NCI-H146 treated with DMSO at 0.1 percent for 48 hours (cell line): ENCODE measurements at regions not wholly inside any gene's neighbourhood (a gene's known extent, or its start where the extent isn't known, plus 50 kb on each side); places are given as distances from the start of the nearest gene placed in this dataset.

Source experiments
- DNase-seq: peaks from one replicate; lab custom pipeline; 2025; ENCODE audit not compliant: unreplicated experiment; lab: John Stamatoyannopoulos, UW

DNA sequence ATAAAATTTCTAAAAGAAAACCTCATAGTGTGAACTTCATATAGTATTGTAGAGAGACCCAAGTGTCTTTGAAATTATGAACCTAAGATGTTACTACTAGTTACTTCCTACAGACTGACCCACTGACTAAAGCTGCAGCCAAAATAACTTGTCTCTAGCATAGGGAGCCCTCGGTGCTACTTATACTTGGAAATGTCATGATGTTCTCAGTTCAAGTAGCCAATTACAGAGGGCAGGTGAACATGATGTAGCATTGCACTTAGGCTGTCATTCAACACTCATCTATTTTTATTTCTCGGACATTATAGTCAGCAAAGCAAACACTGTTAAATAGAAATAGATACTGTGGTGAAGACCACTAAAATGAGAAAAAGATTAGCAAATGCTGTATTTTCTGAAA lies 165.6 kb downstream of the AREG start:
- DNase-seq = no peak

- no peak for DNase-seq
Observed at GRCh38 chr4:74612837-74613236, 167.9 kb downstream of the AREG start.

GRCh38 chr4:74613266-74613665 lies 168.3 kb downstream of the AREG start:
- DNase-seq = no peak

DNA sequence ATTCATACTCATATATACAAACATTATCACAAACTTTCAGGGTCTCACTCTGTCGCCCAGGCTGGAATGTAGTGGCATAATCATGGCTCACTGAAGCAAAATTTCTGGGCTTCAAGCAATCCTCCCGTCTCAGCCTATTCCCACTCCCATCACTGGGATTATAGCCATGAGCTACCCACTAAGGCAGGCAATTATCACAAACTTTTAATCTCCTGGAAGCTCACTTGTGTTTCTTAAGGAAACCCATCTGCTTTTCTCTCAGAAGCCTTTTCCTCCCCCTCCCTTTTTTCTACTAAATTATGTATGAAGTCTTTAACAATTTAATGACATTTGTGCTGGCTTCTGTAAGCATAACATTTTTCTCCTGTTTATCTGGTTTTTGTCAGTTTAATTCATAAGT lies 170.5 kb downstream of the AREG start:
- DNase-seq = no peak

GRCh38 chr4:74618166-74618565 lies 173.2 kb downstream of the AREG start:
- no peak for DNase-seq

GRCh38 chr4:74618659-74619058 lies 173.7 kb downstream of the AREG start:
- DNase-seq = no peak

GRCh38 chr4:74619931-74620702 lies 174.2 kb downstream of the BTC start:
- no peak for DNase-seq

DNA sequence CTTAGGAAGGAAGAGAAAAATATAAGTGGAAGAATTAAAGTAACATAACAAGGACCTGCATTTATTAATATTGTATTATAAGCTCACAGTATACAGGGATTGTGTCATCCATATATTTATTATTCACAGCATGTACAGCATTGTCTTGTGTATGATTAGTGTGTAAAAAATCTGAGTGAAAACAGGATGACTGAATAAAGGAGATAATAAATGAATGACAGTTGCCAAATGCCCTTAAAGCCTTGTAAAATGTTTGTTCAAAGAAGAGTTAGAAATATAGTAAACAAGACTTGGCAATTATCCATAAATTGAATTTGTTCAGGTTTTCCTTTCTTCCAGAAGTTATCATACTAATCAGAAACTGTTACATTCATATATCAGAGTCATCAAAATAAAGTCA lies 172.7 kb downstream of the BTC start:
- DNase-seq = no peak

DNA sequence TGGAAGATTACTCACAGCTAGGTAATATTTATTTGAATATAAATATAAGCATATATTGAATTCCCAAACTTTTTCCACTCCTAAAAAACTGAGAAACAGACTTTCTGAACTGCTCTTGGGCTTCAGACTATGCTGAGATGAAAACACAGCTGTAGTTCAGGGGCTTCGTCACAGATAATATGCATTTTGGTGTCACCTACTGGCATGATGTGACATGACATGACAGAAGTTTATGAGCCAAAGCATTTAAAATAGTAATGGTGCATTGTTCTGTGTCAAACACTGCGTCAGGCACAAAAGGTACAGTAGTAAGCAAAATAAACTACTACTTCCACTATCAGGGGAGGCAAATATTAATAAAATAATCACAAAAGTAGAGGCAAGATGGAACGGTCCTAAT lies 171.3 kb downstream of the BTC start:
- no peak for DNase-seq

DNA sequence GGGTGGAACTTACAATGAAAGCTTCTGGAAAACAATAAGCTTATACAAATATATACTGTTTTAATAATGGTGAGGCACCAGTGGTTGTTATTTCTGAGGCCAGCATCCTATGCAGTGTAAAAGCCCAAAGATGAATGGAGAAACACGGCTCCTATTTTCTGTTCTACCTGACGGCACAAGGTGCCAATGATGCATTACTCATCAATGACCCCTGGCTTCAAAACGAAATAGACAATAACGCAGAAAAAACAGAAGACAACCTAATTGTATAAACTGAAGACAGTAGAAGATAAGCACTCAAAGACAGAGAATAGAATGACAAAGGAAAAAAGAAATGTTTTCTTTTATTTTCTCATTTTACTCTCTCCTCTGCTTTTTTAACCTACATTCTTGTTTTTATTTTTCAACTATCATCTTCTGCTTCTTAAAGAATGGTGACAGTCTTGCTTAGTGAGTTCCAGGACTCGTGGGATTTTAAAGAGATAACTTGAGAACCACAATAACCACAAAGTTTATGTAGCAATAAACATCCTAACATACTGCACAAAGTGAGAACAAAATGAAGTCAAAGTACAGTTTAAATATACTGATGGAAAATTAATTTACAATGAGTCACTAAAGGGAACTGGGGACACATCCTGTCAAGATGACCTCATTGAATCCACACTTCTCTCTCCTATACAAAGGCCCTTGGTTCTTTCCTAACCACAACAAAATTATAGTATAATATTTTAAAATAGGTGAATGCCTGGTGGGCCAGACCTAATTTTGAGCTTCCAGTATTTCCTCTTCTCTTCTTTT lies 169.8 kb downstream of the BTC start:
- no peak for DNase-seq

GRCh38 chr4:74625981-74626380 lies 168.3 kb downstream of the BTC start:
- no peak for DNase-seq

DNA sequence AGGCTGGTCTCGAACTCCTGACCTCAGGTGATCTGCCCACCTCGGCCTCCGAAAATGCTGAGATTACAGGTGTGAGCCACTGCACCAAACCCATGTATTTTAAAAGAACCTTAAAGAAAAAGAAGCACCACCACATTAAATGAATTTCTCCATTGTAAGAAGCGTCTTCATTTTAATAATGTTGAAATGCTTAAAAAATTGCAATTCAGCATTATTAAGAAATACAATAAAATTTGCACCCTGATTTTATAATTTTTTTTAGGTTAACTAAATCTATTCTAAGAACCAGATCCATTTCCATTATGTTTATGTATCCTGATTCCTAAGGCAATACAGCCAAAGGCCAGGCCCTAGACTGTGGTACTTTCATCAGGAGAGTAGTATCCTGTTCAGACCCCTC lies 167.2 kb downstream of the BTC start:
- DNase-seq = no peak

DNA sequence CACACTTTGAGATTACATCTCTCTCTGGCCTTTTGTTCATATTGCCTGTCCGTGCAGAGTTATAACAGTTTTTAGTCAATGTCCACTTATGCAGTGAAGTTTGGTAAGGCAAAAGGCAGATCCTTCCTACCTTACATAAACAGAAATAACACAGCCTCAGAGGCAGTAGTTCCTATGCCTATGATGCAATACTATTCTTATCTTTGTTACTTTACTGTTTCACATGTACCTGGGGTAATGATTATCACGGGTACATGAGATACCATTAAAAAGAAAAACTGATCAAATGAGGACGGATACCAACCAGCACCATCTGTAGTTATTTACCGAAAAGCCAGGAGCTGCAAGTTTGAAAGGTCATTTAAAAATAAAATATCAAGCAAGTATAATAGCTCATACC lies 166.8 kb downstream of the BTC start:
- no peak for DNase-seq

GRCh38 chr4:74628852-74629620 lies 165.3 kb downstream of the BTC start:
- no peak for DNase-seq

GRCh38 chr4:74630551-74630950 lies 163.8 kb downstream of the BTC start:
- DNase-seq = no peak

GRCh38 chr4:74631338-74631737 lies 163.0 kb downstream of the BTC start:
- DNase-seq = no peak

DNA sequence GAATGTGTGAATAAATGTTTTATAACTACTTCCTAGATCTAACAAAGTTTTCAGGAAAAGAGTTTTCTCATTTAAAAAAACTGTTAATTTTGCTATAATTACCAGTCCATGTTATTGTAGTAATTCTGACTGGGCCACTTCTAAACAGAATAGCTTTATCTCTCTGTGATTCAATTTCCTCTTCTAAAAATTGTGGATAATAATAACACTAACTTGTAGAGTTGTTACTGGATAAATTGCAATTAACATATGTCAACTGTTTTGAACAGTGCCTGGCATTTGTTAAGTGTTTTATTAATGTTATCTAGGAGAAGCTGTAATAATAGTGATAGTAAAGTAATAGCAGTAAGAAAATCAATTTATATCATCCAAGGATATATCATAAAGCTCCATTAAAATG lies 162.3 kb downstream of the BTC start:
- no peak for DNase-seq

GRCh38 chr4:74632634-74633033 lies 161.7 kb downstream of the BTC start:
- DNase-seq = no peak

- no peak for DNase-seq
Observed at GRCh38 chr4:74635074-74635473, 159.2 kb downstream of the BTC start.

- DNase-seq = no peak
Observed at GRCh38 chr4:74635490-74636123, 158.7 kb downstream of the BTC start.

DNA sequence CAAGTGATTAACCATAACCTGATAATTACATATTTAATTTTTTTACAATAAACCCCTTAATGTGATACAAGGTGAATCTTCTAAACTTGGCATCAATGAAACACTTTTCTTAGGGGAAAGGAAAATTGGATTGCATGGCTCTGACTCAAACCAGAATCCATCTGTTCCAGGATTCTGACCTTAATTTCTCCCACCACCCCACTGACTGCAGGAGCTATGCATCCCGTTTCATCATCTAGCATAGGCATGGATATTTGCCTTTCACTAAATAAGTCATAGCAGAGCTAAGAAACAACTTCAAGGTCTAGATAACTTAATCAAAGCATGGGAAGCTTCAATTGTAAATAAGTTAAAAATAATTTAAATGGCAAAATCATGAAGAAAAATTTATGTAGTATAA lies 156.3 kb downstream of the BTC start:
- no peak for DNase-seq
